HG03469 (cell line): ENCODE measurements at regions not wholly inside any gene's neighbourhood (a gene's known extent, or its start where the extent isn't known, plus 50 kb on each side); places are given as distances from the start of the nearest gene placed in this dataset.

ENCODE experiments used
- ATAC-seq: cut with Tn5 transposase; IDR thresholded peaks from one replicate; pipeline ENCODE4 v1.9.1; 2021; ENCODE audit warnings: mild to moderate bottlenecking, moderate library complexity, moderate number of reproducible peaks; ENCODE audit not compliant: unreplicated experiment

DNA sequence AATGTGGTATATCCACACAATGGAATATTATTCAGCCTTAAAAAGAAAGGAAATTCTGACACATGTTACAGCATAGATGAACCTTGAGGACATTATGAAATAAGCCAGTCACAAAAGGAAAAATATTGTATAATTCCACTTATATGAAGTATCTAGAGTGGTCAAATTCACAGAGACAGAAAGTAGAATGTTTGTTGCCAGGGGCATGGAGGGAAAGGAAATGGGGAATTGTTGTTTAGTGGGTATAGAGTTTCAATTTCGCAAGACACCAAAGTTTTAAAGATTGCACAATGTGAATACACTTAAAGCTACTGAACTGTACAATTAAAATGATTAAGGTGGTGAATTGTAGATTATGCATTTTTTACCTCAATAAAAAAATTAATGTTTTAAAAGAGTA lies 92.9 kb downstream of the TXNL1 start:
- no peak for ATAC-seq

DNA sequence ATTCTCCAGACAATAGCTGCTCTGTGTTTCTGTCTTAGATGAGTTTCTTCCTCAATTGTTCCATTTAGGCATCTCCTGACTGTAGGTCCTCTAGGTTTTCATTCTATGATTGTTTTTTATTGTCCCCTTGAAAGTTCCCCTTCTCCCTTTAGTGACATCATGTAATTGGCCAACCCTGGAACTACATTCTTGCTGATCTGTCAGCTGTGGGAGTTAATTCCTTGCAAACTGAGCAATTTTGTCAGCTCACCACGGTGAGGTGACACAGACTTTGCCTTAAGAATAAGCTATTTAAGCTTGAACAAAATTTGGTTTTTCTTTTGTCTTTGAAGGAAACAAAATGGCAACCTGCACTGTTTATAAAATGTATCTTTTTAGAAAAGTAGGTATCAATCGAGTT lies 95.9 kb downstream of the TXNL1 start:
- no peak for ATAC-seq

DNA sequence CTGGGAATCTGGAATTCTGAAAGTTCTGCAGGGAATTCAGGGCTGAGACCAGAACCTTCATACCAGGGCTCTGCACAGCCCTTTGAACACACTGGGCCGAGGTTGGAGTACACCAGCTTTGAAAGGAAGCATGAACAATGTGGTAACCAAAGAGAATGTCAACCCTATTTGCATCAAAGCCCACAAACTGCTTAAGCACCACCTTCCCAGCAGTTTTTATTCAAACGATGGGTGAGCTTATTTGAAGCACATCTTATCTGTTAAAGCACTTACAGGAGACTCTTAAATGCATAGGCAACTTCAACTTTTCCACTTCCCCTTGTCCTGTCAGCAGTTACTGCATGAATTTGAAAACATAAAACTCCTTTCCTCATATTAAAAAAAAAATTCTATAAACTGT lies 96.6 kb downstream of the TXNL1 start:
- no peak for ATAC-seq

DNA sequence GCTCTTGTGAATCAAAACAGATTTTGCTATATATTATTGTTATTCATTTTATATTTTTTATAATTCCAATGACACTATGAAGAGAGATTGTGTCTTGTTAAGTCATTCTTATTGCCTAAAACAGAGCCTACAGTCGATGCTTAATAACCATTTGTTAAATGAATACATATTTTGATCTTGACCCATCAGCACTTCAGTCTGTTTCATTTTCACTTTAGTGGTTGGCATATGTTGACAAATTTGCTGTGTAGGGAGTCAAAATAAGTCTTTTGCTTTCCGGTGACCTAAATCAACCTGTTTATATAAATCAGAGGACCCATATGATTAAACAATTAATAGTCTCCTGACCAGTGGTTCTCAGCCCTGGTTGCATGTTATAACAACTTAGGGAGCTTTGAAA lies 97.1 kb downstream of the TXNL1 start:
- ATAC-seq = no peak

DNA sequence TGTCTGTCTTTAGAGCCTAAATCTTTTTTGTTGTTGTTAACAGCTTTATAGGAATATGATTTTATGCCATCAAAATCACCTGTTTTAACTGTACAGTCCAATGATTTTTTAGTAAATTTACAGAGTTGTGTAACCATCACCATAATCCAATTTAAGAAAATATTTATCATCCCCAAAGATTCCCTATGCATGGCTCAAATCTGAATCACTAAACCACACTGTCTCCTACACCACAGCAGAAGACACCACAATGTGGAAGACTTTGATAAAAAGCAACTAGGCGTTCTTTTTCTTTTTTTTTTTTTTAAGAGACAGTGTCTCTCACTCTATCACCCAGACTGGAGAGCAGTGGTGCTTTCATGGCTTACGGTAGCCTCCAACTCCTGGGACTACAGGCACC lies 99.6 kb downstream of the TXNL1 start:
- no peak for ATAC-seq

DNA sequence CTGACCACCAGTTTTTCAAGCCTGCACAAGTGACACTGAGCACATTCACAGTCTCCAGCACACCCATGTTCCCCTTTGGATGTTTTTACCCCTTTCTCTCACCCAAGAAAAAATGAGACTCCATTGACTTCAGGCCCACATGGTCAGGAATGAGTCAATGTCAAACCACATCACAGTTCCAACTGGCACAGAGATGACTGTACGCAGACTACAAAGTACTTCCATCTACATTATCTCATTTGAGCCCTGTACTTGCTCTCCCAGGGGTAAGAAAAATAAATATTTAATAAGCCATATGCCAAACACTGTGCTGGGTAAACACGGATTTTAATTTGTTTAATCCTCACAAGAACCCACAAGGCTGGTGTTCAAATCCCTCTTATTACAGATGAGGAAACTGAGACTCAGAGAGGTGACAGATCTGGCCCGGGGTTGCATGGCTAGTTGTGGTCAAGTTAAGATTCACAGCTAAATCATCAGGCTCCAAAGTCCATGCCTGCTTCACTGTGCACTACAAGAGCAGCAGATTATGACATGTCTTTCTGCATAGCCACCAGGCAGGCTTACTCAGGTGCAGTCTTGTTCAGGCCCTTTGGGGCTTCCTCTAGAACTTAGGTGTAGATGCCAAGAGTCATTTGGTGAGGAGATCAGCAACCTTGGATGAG lies 106.1 kb downstream of the TXNL1 start:
- peak; percentile 98 for ATAC-seq

DNA sequence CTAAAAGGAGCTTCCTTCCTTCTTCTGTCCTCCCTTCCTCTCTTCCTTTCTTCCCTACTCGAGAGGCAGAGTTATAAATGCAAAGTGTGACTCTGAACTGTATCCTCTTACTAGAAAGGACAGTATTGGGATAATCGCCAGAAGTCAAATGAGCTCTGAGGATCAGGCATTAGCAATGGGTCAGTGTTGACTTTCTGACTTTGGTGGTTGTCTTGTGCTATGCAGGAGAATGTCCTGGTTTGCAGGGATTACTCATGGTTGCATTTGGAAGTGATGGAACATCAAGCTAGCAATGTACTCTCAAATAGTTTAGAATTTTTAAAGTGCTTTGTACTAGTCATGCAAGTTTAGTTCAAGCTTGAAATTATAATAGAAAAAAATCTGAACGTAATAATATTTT lies 115.6 kb downstream of the TXNL1 start:
- no peak for ATAC-seq

DNA sequence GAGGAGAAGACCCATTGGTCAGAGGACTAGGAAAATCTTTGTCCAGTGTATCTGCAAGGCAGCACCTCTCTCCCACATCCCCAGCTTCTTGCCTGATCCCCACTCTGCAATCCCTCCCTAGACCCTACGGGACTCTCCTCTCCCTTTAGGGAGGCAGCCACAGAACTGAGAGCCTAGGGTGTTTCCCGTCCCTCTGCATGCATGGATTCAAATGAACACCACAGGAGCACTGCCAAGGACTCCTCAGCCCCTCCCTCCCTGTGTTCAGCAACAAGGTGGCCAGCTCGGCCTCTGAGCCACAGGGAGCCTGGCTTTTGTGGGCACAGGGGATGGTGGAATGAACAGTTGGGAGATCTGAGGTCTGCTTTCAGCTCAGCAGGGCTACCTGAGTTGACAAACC lies 117.1 kb downstream of the TXNL1 start:
- ATAC-seq = no peak

DNA sequence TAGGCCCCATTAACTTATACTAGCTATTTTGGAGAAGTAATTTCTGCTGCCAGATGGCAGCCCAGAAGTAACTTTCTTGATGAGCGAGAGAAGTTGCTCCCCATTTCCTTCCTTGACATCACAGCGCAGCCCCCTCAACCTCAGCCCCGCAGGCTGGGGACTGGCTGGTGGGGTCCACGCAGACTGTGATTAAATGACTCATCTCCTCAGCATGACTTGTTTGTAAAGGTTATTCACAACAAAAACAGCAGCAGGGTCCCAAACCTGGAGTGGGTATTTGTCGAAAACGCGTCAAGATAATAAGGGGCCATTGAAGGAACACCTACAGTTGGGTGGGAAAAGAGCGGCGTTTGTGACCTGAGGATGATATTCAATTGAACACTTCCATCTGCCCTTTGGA lies 120.6 kb downstream of the TXNL1 start:
- ATAC-seq = no peak

DNA sequence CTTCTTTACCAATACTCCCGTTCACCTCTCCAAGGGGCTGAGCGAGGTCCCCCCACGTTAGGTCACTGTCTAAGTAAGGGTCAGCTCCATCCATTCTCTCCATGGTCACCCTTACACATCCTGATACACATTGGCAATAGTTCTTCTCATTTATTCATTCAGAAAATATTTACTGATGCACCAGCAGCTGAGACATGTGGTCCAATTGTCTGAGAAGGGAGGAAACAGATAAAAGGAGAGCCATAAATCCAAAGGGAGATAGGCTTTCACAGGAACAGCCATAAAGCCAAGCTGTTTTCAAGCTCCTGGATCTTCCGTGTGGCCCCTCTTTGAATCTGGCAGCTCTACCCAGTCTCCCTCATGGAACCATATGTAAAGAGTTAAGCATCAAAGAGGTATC lies 121.2 kb downstream of the TXNL1 start:
- no peak for ATAC-seq

DNA sequence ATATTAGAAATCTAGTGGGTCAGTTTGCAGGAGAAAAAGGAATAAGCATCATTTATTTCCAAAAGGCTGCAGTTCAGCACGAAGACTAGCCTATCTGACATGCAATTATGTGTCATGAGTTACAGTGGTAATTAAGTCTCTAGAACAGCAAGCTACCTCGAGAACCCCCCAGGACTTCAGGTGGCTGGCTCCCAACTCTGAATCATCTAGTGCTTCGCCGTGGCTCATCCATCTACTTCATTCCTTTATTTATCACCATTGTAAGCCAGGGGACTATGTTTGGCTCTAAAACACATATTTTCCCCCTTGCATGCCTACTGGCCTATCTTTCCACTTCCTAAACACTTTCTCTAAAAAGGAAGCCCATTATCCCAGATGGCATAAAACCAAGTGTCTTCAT lies 121.6 kb downstream of the TXNL1 start:
- no peak for ATAC-seq

DNA sequence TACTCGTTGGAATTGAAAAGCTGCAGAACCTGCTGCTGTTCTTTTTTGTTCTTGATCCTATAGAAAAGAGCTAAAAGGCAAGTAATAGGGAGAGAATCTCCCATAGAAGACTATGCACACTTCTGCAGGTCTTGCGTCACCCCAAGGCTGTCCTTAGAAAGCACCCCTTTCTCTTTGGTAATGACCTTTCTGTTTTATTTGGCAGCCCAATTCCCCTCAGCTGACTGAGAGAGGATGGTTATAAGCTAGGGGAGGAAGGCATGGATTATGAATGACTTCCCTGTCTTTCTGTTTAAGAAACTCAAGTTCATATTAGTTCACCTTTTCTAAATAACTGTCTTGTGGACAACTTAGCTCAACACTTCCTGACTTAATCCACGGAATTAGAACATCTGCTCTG lies 122.9 kb downstream of the TXNL1 start:
- ATAC-seq = no peak

DNA sequence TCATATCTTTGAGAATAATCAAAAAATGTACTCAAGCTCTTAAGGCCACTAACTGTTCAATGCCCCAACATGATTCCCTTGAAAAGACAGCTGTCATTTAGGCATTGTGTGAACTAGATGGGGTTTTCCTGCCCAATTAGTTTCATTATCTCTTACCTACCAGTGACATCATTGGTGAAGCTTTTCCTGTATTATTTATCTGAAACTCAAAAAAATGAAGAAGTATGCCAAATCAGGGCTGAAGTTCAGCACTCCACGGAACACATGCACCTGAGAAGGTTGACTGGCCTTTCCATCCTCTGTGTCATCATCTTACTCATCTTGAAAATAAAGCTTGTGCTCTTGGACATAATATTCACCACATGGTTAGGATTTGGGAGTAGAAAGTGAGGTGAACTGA lies 126.4 kb downstream of the TXNL1 start:
- ATAC-seq = peak; percentile 55

DNA sequence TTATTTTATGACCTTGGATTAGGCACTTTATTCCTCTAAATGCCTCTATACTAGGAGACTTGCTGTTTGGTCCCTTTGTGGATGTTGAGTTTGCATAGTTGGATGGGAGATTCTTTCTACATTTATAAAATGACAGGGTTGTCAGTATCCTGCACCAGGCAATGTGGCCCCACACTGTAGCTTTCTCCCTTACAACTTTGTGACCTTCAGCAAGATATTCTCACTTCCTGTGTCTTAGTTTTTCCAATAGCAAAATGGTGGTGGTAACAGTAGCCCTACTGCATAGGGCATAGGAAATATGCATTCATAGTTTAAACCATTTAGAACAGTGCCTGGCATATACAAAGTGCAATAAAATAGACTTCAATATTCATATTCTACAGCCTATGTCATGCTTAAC lies 128.3 kb downstream of the TXNL1 start:
- no peak for ATAC-seq

DNA sequence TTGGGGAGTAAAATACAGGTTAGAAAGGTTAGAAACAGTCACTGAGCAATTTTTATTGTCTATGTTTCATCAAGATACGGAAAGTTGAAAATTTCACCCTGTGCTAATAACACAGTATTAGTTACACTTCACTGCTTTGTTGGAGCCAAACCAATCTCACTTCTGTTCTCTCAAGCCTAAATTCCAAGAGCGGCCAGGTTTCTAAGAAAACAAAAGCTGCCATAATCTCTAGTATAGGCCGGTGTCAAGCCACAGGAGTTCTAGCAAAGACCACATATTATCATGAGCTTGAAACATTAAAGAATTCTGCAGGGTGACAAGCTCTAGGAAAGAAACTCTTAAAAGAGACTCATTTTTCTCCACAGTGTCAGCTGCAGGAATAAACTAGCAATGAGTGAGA lies 128.7 kb downstream of the TXNL1 start:
- no peak for ATAC-seq

DNA sequence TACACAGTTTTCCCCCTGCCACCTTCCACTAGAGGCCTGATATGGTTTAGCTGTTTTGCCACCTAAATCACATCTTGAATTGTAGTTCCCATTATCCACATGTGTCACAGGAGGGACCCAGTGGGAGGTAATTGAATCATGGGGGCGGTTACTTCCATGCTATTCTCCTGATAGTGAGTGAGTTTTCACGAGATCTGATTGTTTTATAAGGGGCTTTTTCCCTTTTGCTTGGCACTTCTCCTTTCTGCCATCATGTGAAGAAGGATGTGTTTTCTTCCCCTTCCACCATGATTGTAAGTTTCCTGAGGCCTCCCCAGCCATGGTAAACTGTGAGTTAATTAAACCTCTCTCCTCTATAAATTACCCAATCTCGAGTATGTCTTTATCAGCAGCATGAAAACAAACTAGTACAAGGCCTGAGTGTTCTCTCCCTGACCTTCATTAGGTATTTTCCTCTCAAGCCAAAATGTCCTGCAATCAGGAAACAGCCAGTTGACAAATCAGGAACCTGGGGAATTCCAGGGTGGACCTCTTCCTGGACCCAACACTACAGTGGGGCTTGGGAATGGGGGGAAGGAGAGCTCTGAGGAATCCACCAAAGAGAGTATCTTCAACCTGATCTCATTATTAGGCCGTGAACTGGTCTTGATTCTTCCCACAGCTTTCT lies 129.9 kb downstream of the TXNL1 start:
- no peak for ATAC-seq

DNA sequence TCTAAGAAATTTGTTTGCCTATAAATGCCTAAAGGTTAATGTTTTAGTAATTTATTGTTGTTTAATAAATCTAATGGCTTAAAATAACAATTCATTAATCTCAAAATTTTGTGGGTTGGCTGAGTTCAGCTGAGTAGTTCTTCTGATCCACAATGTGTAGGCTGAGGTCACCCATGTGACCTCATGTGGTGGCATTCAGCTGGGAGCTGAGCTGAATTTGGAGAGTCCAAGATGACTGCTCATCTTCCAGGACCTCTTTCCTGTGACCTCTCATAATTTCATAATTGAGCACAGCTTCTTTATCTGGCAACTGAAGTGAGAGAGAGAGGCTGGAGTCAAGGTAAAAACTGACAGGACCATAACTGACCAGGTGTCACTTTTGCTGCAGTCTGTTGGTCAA lies 132.4 kb downstream of the TXNL1 start:
- no peak for ATAC-seq

DNA sequence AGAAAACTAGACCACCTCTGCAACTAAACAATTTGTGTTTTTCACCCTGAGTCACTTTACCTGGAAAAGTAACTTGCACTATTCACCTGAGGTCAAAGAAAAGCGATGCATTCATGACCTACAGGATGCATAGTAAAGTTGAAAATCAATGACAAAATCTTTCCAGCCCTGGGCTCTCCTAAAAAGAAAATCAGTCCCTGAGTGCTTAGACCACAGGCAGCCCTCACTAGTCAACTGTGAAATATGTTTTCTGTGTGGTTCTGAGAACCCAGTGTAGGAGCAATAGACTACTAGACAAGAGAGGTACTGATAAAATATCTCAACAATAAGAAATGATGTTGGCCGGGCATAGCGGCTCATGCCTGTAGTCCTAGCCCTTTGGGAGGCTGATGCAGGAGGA lies 133.1 kb downstream of the TXNL1 start:
- no peak for ATAC-seq

DNA sequence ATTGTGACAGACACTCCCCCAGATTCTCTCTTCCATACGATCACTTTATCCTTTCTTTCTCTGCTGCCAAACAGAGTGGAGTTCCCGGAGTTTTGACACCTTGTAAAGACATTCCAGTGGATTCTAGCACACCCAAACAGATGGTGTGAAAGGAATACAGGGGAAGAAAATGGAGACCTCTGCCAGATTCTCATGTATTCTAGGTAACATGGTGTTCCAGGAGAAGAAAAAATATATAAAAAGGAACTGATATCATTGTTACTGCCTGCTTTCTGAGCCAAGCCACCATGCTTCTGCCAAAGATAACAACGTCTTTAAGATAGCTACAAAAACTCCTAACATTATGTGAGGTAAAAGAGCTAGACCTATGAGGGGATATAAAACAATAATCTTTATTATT lies 136.5 kb downstream of the TXNL1 start:
- no peak for ATAC-seq

DNA sequence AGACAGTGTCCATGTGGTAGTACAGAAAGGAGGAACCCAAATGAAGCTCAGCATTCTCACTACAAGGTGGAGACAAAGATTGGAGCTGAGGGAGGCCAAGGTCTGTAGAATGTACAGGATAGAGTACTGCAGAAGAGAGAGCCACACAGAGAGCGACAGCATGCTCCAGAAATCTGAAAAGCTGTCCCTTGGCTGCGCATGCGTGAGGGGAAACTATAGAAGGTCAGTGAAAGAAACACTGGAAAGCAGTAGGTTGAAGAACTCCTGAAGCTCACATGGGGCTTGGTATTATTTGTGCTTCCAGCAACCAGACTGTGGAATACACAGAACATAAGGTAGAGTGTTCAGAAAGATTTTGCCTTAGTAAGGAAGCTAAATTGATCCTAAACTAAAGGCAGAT lies 142.5 kb downstream of the TXNL1 start:
- no peak for ATAC-seq

DNA sequence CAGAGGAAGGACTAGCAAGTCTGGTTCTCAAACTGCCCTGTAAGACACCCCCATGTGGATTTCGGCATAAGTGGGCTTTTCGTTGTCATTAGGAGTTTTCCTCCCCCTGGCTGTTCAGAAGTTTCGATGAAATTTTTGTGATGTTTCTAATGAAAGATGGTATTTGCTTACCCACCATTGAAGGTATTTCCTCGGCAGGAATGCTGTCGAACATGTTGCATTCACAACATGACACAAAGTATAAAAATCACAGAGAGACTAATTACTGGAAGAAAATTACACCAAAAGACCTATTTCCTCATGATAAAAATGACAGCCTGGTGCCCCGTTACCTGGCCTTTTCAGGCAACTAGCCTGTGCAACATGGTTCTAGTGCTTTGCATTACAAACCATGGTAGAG lies 144.9 kb downstream of the TXNL1 start:
- ATAC-seq = no peak

DNA sequence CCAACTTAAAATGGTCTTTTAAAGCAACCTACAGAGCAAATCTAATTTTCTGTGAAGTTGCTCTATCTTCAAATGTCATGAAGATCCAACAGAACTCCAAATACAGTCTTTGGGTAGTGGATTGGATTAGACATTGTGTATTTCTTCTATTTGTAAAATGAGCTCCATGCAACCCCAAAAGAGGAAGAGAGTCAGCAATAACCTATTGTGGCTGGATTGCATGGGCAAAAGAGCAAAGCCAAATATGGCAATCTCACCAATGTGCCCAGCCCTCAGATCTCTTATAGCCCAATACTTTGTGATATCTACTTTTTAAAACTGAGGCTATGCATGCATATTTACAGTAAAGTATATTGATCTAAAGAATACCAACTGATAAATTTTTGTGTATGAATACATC lies 146.3 kb downstream of the TXNL1 start:
- ATAC-seq = no peak

DNA sequence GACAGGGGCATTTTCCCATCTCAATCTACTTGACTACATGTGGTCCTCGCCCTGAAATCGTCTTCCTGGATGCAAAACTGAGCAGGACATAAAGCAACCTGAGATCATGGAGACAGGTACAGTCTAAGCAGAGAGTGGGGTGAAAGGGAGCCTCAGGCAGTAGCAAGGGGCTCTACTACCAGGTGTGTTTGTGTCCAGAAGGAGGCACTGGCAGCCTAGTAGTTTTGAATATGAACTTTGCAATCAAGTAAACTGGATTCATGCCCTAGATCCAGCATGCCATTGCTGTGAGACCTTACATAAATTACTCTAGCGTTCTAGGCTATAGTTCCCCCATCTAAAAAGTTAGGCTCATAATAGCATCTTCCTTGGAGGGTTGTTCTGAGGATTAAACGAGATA lies 147.4 kb downstream of the TXNL1 start:
- ATAC-seq = no peak
